A172 (cell line): ENCODE measurements at regions not wholly inside any gene's neighbourhood (a gene's known extent, or its start where the extent isn't known, plus 50 kb on each side); places are given as distances from the start of the nearest gene placed in this dataset.

ENCODE experiments used
- DNase-seq: peaks from one replicate; pipeline ENCODE4 v3.0.0-alpha.2; 2015; ENCODE audit warnings: low spot score

- DNase-seq = no peak
Observed at GRCh38 chr18:27899893-27900292, 277.0 kb downstream of the CDH2 start.

GRCh38 chr18:27894746-27895145, 282.2 kb downstream of the CDH2 start:
- no peak for DNase-seq

GRCh38 chr18:27887711-27888495, 289.0 kb downstream of the CDH2 start:
- peak; percentile 52 for DNase-seq

- DNase-seq = peak; percentile 44
Observed at GRCh38 chr18:27887287-27887686, 289.6 kb downstream of the CDH2 start.

GRCh38 chr18:27879540-27879939, 297.4 kb downstream of the CDH2 start:
- DNase-seq = no peak

GRCh38 chr18:27871726-27872125, 305.2 kb downstream of the CDH2 start:
- no peak for DNase-seq

GRCh38 chr18:27869735-27870134, 307.2 kb downstream of the CDH2 start:
- DNase-seq = no peak

GRCh38 chr18:27865431-27865830, 311.5 kb downstream of the CDH2 start:
- DNase-seq = peak; percentile 15

GRCh38 chr18:27863780-27864430, 313.0 kb downstream of the CDH2 start:
- no peak for DNase-seq

- DNase-seq = no peak
Observed at GRCh38 chr18:27862041-27862682, 314.8 kb downstream of the CDH2 start.

GRCh38 chr18:27861539-27861938, 315.4 kb downstream of the CDH2 start:
- DNase-seq = no peak

GRCh38 chr18:27860701-27861107, 316.2 kb downstream of the CDH2 start:
- DNase-seq = peak; percentile 35

- DNase-seq = peak; percentile 16
Observed at GRCh38 chr18:27860011-27860410, 316.9 kb downstream of the CDH2 start.

- DNase-seq = no peak
Observed at GRCh38 chr18:27856820-27857219, 320.1 kb downstream of the CDH2 start.

GRCh38 chr18:27855486-27855885, 321.4 kb downstream of the CDH2 start:
- DNase-seq = no peak

GRCh38 chr18:27854631-27855030, 322.3 kb downstream of the CDH2 start:
- DNase-seq = no peak

- DNase-seq = no peak
Observed at GRCh38 chr18:27848336-27848735, 328.6 kb downstream of the CDH2 start.

- no peak for DNase-seq
Observed at GRCh38 chr18:27847412-27847811, 329.5 kb downstream of the CDH2 start.

GRCh38 chr18:27845897-27846296, 331.0 kb downstream of the CDH2 start:
- DNase-seq = no peak

GRCh38 chr18:27843783-27844777, 332.9 kb downstream of the CDH2 start:
- peak; percentile 91 for DNase-seq

GRCh38 chr18:27839141-27839540, 337.8 kb downstream of the CDH2 start:
- DNase-seq = peak; percentile 96

GRCh38 chr18:27838225-27838624, 338.7 kb downstream of the CDH2 start:
- peak; percentile 64 for DNase-seq
